Hepatocyte (in vitro differentiated cells): ENCODE measurements at regions not wholly inside any gene's neighbourhood (a gene's known extent, or its start where the extent isn't known, plus 50 kb on each side); places are given as distances from the start of the nearest gene placed in this dataset.

Experiments
- DNase-seq: peaks from one replicate; pipeline ENCODE4 v3.0.0-alpha.2; 2016; ENCODE audit warnings: low spot score
- H2AFZ ChIP-seq: fragments of 200-600 bp; sonication (generic); 2 replicates; pipeline ENCODE4 v1.6.0; 2016; ENCODE audit warnings: antibody characterized with exemption, mild to moderate bottlenecking
- H3K27ac ChIP-seq: fragments of 200-600 bp; sonication (generic); 2 replicates; pipeline ENCODE4 v1.5.1; 2016; ENCODE audit warnings: mild to moderate bottlenecking
- H3K27me3 ChIP-seq: fragments of 200-600 bp; sonication (generic); 2 replicates; pipeline ENCODE4 v1.6.1; 2016
- H3K36me3 ChIP-seq: fragments of 200-600 bp; sonication (generic); replicated peaks from 2 replicates; pipeline ENCODE4 v1.5.1; 2016; ENCODE audit warnings: low read depth; ENCODE audit not compliant: insufficient read depth
- H3K4me1 ChIP-seq: fragments of 200-600 bp; sonication (generic); 2 replicates; pipeline ENCODE4 v1.5.1; 2016; ENCODE audit warnings: mild to moderate bottlenecking, moderate library complexity; ENCODE audit not compliant: insufficient read depth
- H3K4me2 ChIP-seq: fragments of 200-600 bp; sonication (generic); 2 replicates; pipeline ENCODE4 v1.6.0; 2016
- H3K4me3 ChIP-seq: fragments of 200-600 bp; sonication (generic); 2 replicates; pipeline ENCODE4 v1.5.1; 2016; ENCODE audit warnings: mild to moderate bottlenecking
- H3K79me2 ChIP-seq: fragments of 200-600 bp; sonication (generic); 2 replicates; pipeline ENCODE4 v1.6.0; 2017; ENCODE audit warnings: mild to moderate bottlenecking
- H3K9me2 ChIP-seq: fragments of 200-600 bp; sonication (generic); replicated peaks from 2 replicates; pipeline ENCODE4 v1.6.0; 2017; ENCODE audit warnings: mild to moderate bottlenecking; ENCODE audit not compliant: insufficient read depth
- H3K9me3 ChIP-seq: fragments of 200-600 bp; sonication (generic); 2 replicates; pipeline ENCODE4 v1.5.1; 2016; ENCODE audit warnings: low read depth, mild to moderate bottlenecking
- H4K20me1 ChIP-seq: fragments of 200-600 bp; sonication (generic); 2 replicates; pipeline ENCODE4 v1.6.0; 2016; ENCODE audit warnings: mild to moderate bottlenecking; ENCODE audit not compliant: insufficient read depth, poor library complexity, severe bottlenecking
- CTCF ChIP-seq: fragments of 200-600 bp; sonication (generic); IDR thresholded peaks from 2 replicates; pipeline ENCODE4 v1.5.1; 2016; ENCODE audit warnings: antibody characterized with exemption, mild to moderate bottlenecking; ENCODE audit not compliant: poor library complexity
- EZH2 ChIP-seq: fragments of 200-600 bp; sonication (generic); IDR thresholded peaks from 2 replicates; pipeline ENCODE4 v1.6.1; 2016; ENCODE audit warnings: antibody characterized with exemption, mild to moderate bottlenecking, borderline replicate concordance
- EZH2phosphoT487 ChIP-seq: fragments of 200-600 bp; sonication (generic); IDR thresholded peaks from one replicate; pipeline ENCODE4 v1.6.1; 2018; ENCODE audit warnings: antibody characterized with exemption, mild to moderate bottlenecking, low read depth, moderate library complexity; ENCODE audit not compliant: unreplicated experiment, severe bottlenecking
- WGBS: methylation state at CpG from one replicate; pipeline ENCODE4 v1.1.6; 2016; ENCODE audit warnings: low lambda C conversion rate; ENCODE audit errors: missing lambda C conversion rate; 5-methylcytosine and 5-hydroxymethylcytosine counted together

DNA sequence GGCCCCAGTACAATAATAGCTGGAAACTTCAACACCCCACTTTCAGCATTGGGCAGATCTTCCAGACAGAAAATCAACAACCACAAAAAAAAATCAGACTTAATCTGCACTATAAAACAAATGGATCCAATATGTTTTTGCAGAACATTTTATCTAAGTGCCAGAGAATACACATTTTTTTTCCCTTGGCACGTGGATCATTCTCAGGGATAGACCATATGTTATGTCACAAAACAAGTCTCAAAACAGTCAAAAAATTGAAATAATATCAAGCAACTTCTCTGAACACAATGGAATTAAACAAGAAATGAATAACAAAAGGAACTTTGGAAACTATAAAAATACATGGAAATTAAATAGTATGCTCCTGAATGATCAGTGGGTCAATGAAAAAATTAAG is 576.3 kb downstream of the PCDH19 start:
- no peak for DNase-seq
- Histone ChIP-seq H3K27ac (no peak overlapping the region), H3K27me3 (no peaks in the 10 kb centered on the region), H3K4me2 (no peak overlapping the region), H3K4me1 (no peaks in the 10 kb centered on the region), H2AFZ (no peak overlapping the region), H3K79me2 (no peaks in the 10 kb centered on the region), H3K9me2 (no peaks in the 10 kb centered on the region), H3K4me3 (no peak overlapping the region), H3K9me3 (no peaks in the 10 kb centered on the region), H3K36me3 (no peaks in the 10 kb centered on the region), H4K20me1 (no peaks in the 10 kb centered on the region)
- 41% methylated on average over 1 of the region's 1 CpG for WGBS
- TF ChIP-seq CTCF: no peak
- TF ChIP-seq EZH2phosphoT487: no peak
- TF ChIP-seq EZH2: no peak

- Histone ChIP-seq H3K79me2 (no peaks in the 10 kb centered on the region), H3K9me3 (no peaks in the 10 kb centered on the region), H2AFZ (no peak overlapping the region), H4K20me1 (no peaks in the 10 kb centered on the region), H3K36me3 (no peaks in the 10 kb centered on the region), H3K27ac (no peak overlapping the region), H3K4me2 (no peak overlapping the region), H3K4me1 (no peaks in the 10 kb centered on the region), H3K9me2 (no peaks in the 10 kb centered on the region), H3K27me3 (no peaks in the 10 kb centered on the region), H3K4me3 (no peak overlapping the region)
- 56% methylated on average over 2 of the region's 2 CpGs for WGBS
- no peak for TF ChIP-seq EZH2phosphoT487
- DNase-seq: no peak
These were observed 589.9 kb downstream of the PCDH19 start for GRCh38 chrX:99820197-99820596.

GRCh38 chrX:99800016-99800415 is 610.1 kb downstream of the PCDH19 start:
- no peaks in the 10 kb centered on the region for H3K27me3 ChIP-seq
- no peak overlapping the region for H3K4me3 ChIP-seq
- H3K9me2 ChIP-seq: no peaks in the 10 kb centered on the region
- no peaks in the 10 kb centered on the region for H3K79me2 ChIP-seq
- DNase-seq: no peak
- no peaks in the 10 kb centered on the region for H3K9me3 ChIP-seq
- H2AFZ ChIP-seq: no peak overlapping the region
- TF ChIP-seq EZH2: no peak
- TF ChIP-seq EZH2phosphoT487: no peak
- no peak for TF ChIP-seq CTCF
- H3K4me2 ChIP-seq: no peak overlapping the region
- H4K20me1 ChIP-seq: no peaks in the 10 kb centered on the region
- WGBS: 79% methylated on average over 1 of the region's 1 CpG
- H3K36me3 ChIP-seq: no peaks in the 10 kb centered on the region
- no peak overlapping the region for H3K27ac ChIP-seq
- H3K4me1 ChIP-seq: no peaks in the 10 kb centered on the region

DNA sequence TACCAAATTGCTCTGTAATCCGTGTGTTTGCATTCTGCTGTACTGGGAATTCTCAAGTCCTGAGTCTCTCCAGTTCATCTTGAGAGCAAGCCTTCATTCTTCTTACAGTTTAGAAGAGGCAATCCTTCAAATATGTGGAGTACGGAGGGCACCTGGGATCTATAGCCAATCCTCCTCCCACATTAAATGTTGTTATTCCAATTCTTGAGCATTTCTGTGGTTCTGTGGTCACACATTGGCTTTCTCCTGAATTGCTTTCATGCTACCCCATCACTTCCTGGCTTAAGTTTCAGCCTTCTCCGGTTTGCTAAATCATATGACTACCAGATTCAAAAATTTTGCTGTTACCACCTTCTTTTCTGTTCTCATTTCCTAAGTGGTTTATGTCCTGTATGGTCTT is 611.1 kb downstream of the PCDH19 start:
- Histone ChIP-seq H3K36me3 (no peaks in the 10 kb centered on the region), H3K27ac (no peak overlapping the region), H3K79me2 (no peaks in the 10 kb centered on the region), H3K4me2 (no peak overlapping the region), H4K20me1 (no peaks in the 10 kb centered on the region), H3K4me1 (no peaks in the 10 kb centered on the region), H3K4me3 (no peak overlapping the region), H2AFZ (no peak overlapping the region), H3K9me2 (no peaks in the 10 kb centered on the region), H3K9me3 (no peaks in the 10 kb centered on the region), H3K27me3 (no peaks in the 10 kb centered on the region)
- 56% methylated on average over 3 of the region's 3 CpGs for WGBS
- DNase-seq: no peak
- TF ChIP-seq EZH2 (no peak), EZH2phosphoT487 (no peak), CTCF (no peak)
